HEK293 (cell line): ENCODE measurements at regions not wholly inside any gene's neighbourhood (a gene's known extent, or its start where the extent isn't known, plus 50 kb on each side); places are given as distances from the start of the nearest gene placed in this dataset.

Experiments used
- ZNF138 ChIP-seq: fragments of 450-650 bp; formaldehyde crosslinking; IDR thresholded peaks from 2 replicates; pipeline ENCODE4 v1.5.1; 2016; ENCODE audit warnings: missing biosample characterization, missing genetic modification characterization, borderline replicate concordance
- ZNF146 ChIP-seq: fragments of 450-650 bp; formaldehyde crosslinking; IDR thresholded peaks from 2 replicates; pipeline ENCODE4 v1.5.1; 2016; ENCODE audit warnings: missing biosample characterization, missing genetic modification characterization
- ZNF837 ChIP-seq: fragments of 450-650 bp; formaldehyde crosslinking; IDR thresholded peaks from 2 replicates; pipeline ENCODE4 v1.5.1; 2016; ENCODE audit warnings: missing biosample characterization, missing genetic modification characterization
- TF ChIP-seq, protein P1 (sequence below): fragments of 450-650 bp; formaldehyde crosslinking; IDR thresholded peaks from 2 replicates; pipeline ENCODE4 v1.5.1; 2016; ENCODE audit warnings: missing biosample characterization, missing genetic modification characterization
- TF ChIP-seq, protein P2 (sequence below): fragments of 450-650 bp; formaldehyde crosslinking; IDR thresholded peaks from 2 replicates; pipeline ENCODE4 v1.5.1; 2017; ENCODE audit warnings: missing biosample characterization, missing genetic modification characterization

DNA sequence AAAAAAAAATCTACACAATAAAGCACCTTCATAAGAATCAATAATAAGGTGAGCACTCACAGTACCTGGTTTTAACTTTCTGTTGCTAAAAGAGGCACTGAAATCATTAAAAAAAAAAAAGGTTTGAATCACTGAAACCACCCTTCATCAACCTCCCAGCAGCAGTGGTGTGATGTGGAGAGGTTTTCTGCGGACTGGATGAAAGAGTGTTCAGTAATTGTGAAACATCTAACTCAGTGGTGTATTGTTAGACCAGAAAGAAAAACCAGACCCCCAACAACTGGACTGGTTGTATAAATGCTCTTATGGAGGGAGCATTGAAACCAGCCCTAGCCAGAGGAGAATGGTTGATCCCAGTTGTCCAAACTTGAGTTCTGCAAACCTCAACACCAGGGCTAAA, 63.2 kb downstream of the SPIN3 start:
- TF ChIP-seq ZNF146 (tag by site-specific recombination) (no peak), ZNF837 (tag by site-specific recombination) (no peak), ZNF138 (tag by site-specific recombination) (no peak)
- TF ChIP-seq, protein P1, sequence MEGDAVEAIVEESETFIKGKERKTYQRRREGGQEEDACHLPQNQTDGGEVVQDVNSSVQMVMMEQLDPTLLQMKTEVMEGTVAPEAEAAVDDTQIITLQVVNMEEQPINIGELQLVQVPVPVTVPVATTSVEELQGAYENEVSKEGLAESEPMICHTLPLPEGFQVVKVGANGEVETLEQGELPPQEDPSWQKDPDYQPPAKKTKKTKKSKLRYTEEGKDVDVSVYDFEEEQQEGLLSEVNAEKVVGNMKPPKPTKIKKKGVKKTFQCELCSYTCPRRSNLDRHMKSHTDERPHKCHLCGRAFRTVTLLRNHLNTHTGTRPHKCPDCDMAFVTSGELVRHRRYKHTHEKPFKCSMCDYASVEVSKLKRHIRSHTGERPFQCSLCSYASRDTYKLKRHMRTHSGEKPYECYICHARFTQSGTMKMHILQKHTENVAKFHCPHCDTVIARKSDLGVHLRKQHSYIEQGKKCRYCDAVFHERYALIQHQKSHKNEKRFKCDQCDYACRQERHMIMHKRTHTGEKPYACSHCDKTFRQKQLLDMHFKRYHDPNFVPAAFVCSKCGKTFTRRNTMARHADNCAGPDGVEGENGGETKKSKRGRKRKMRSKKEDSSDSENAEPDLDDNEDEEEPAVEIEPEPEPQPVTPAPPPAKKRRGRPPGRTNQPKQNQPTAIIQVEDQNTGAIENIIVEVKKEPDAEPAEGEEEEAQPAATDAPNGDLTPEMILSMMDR: no peak
- TF ChIP-seq, protein P2, sequence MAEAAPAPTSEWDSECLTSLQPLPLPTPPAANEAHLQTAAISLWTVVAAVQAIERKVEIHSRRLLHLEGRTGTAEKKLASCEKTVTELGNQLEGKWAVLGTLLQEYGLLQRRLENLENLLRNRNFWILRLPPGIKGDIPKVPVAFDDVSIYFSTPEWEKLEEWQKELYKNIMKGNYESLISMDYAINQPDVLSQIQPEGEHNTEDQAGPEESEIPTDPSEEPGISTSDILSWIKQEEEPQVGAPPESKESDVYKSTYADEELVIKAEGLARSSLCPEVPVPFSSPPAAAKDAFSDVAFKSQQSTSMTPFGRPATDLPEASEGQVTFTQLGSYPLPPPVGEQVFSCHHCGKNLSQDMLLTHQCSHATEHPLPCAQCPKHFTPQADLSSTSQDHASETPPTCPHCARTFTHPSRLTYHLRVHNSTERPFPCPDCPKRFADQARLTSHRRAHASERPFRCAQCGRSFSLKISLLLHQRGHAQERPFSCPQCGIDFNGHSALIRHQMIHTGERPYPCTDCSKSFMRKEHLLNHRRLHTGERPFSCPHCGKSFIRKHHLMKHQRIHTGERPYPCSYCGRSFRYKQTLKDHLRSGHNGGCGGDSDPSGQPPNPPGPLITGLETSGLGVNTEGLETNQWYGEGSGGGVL (tag by site-specific recombination): no peak
